A549 (cell line): ENCODE measurements at regions not wholly inside any gene's neighbourhood (a gene's known extent, or its start where the extent isn't known, plus 50 kb on each side); places are given as distances from the start of the nearest gene placed in this dataset.

Source experiments
- BCL3 ChIP-seq: fragments of >200 bp; sonication (Bioruptor Twin); formaldehyde crosslinking; IDR thresholded peaks from 3 replicates; pipeline ENCODE4 v1.6.1; 2016
- CBX2 ChIP-seq: fragments of 200-600 bp; sonication (generic); IDR thresholded peaks from 2 replicates; pipeline ENCODE4 v1.6.1; 2016; ENCODE audit warnings: low read depth, mild to moderate bottlenecking, borderline replicate concordance
- CBX8 ChIP-seq: fragments of 200-600 bp; sonication (generic); IDR thresholded peaks from 2 replicates; pipeline ENCODE4 v1.6.1; 2016
- CTCF ChIP-seq: fragments of >200 bp; sonication (Bioruptor Twin); formaldehyde crosslinking; IDR thresholded peaks from 3 replicates; pipeline ENCODE4 v1.5.1; 2016
- E2F6 ChIP-seq: IDR thresholded peaks from 2 replicates; pipeline ENCODE4 v1.6.1; 2012; ENCODE audit warnings: low read depth, borderline replicate concordance
- EHMT2 ChIP-seq: fragments of 200-600 bp; sonication (generic); IDR thresholded peaks from 2 replicates; pipeline ENCODE4 v1.6.1; 2016; ENCODE audit warnings: antibody characterized with exemption, low read depth, mild to moderate bottlenecking, moderate library complexity
- ELK1 ChIP-seq: fragments of 150-350 bp; IDR thresholded peaks from 2 replicates; pipeline ENCODE4 v1.6.1; 2014; ENCODE audit warnings: low read depth, mild to moderate bottlenecking, low read length
- MAX ChIP-seq: IDR thresholded peaks from 2 replicates; pipeline ENCODE4 v1.6.1; 2012
- POLR2A ChIP-seq: IDR thresholded peaks from 2 replicates; pipeline ENCODE4 v1.6.1; 2012; ENCODE audit warnings: mild to moderate bottlenecking, low read length
- REST ChIP-seq: fragments of 200-600 bp; sonication (generic); IDR thresholded peaks from 2 replicates; pipeline ENCODE4 v1.6.1; 2016; ENCODE audit warnings: antibody characterized with exemption, mild to moderate bottlenecking, moderate library complexity
- RFX5 ChIP-seq: fragments of 450-650 bp; IDR thresholded peaks from 2 replicates; pipeline ENCODE4 v1.7.1; 2014; ENCODE audit warnings: antibody characterized with exemption, mild to moderate bottlenecking, moderate library complexity
- SMC3 ChIP-seq: fragments of >200 bp; sonication (Bioruptor Twin); formaldehyde crosslinking; IDR thresholded peaks from 3 replicates; pipeline ENCODE4 v1.6.1; 2018; ENCODE audit warnings: inconsistent platforms
- SREBF2 ChIP-seq: fragments of 450-650 bp; IDR thresholded peaks from 2 replicates; pipeline ENCODE4 v1.6.1; 2014; ENCODE audit warnings: mild to moderate bottlenecking, moderate library complexity
- TFCP2L1 ChIP-seq: fragments of 250-450 bp; sonication (Bioruptor Pico); IDR thresholded peaks from 2 replicates; pipeline ENCODE4 v1.5.0; 2021; ENCODE audit warnings: mild to moderate bottlenecking

- TF ChIP-seq CTCF (no peak), E2F6 (no peak), CBX8 (no peak), BCL3 (no peak), REST (no peak), SMC3 (no peak), EHMT2 (no peak), ELK1 (no peak), CBX2 (no peak), MAX (no peak), SREBF2 (no peak), TFCP2L1 (no peak), RFX5 (no peak), POLR2A (no peak)
Measured at GRCh38 chr4:124065422-124065821, 647.1 kb downstream of the ANKRD50 start.
